ENCODE measurements at regions not wholly inside any gene's neighbourhood (a gene's known extent, or its start where the extent isn't known, plus 50 kb on each side); places are given as distances from the start of the nearest gene placed in this dataset.

GRCh38 chr12:97300431-97300830, 162.2 kb upstream of the RMST start:
- H3K27me3 ChIP-seq, result no peaks in the 10 kb centered on the region
- no peaks in the 10 kb centered on the region for H3K4me1 ChIP-seq
- DNase-seq (ENCODE audit: low spot score), result no peak
- no peak overlapping the region for H3K27ac ChIP-seq
- TF ChIP-seq CTCF (IDR thresholded peaks at IDR 0.05), result no peak
- H3K36me3 ChIP-seq, result no peaks in the 10 kb centered on the region
- H3K9me3 ChIP-seq, result no peaks in the 10 kb centered on the region
- H3K4me3 ChIP-seq, result no peak overlapping the region

- H3K27me3 ChIP-seq, result no peaks in the 10 kb centered on the region
- H3K4me3 ChIP-seq, result no peak overlapping the region
Measured at GRCh38 chr12:97300891-97301290, 161.7 kb upstream of the RMST start.

GRCh38 chr12:97301576-97301975, 161.0 kb upstream of the RMST start:
- no peak for TF ChIP-seq CTCF (IDR thresholded peaks at IDR 0.05)
- no peaks in the 10 kb centered on the region for H3K36me3 ChIP-seq
- no peaks in the 10 kb centered on the region for H3K27me3 ChIP-seq
- no peaks in the 10 kb centered on the region for H3K4me1 ChIP-seq
- no peak overlapping the region for H3K27ac ChIP-seq
- DNase-seq (ENCODE audit: low spot score), result no peak
- H3K9me3 ChIP-seq, result no peaks in the 10 kb centered on the region
- H3K4me3 ChIP-seq, result no peak overlapping the region

More at GRCh38 chr12:97300891-97301290, 161.7 kb upstream of the RMST start:
- Histone ChIP-seq H3K9me3 (no peaks in the 10 kb centered on the region), H3K36me3 (no peaks in the 10 kb centered on the region), H3K4me1 (no peaks in the 10 kb centered on the region), H3K27ac (no peak overlapping the region)
- TF ChIP-seq CTCF (IDR thresholded peaks at IDR 0.05), result no peak
- DNase-seq (ENCODE audit: low spot score), result no peak

- Histone ChIP-seq H3K4me1 (no peaks in the 10 kb centered on the region), H3K9me3 (no peaks in the 10 kb centered on the region), H3K27me3 (no peaks in the 10 kb centered on the region), H3K27ac (no peak overlapping the region), H3K36me3 (no peaks in the 10 kb centered on the region), H3K4me3 (no peak overlapping the region)
- no peak for TF ChIP-seq CTCF (IDR thresholded peaks at IDR 0.05)
- DNase-seq (ENCODE audit: low spot score), result no peak
Measured at GRCh38 chr12:97305651-97306050, 157.0 kb upstream of the RMST start.

- no peak overlapping the region for H3K27ac ChIP-seq
Measured at GRCh38 chr12:97306147-97306546, 156.5 kb upstream of the RMST start.

More at GRCh38 chr12:97306147-97306546, 156.5 kb upstream of the RMST start:
- Histone ChIP-seq H3K4me3 (no peak overlapping the region), H3K36me3 (no peaks in the 10 kb centered on the region), H3K4me1 (no peaks in the 10 kb centered on the region), H3K9me3 (no peaks in the 10 kb centered on the region), H3K27me3 (no peaks in the 10 kb centered on the region)
- TF ChIP-seq CTCF (IDR thresholded peaks at IDR 0.05), result no peak
- DNase-seq (ENCODE audit: low spot score), result no peak

Data from right atrium auricular region (tissue), 2 donors.